Osteocyte (in vitro differentiated cells): ENCODE measurements at regions not wholly inside any gene's neighbourhood (a gene's known extent, or its start where the extent isn't known, plus 50 kb on each side); places are given as distances from the start of the nearest gene placed in this dataset.

Source experiments
- DNase-seq: peaks from one replicate; pipeline ENCODE4 v3.0.0; 2021; ENCODE audit warnings: mixed read lengths; ENCODE audit not compliant: unreplicated experiment; ENCODE audit errors: extremely low spot score
- H3K27ac Mint-ChIP-seq: one replicate; pipeline ENCODE4 v1.8.0; 2021; ENCODE audit warnings: mild to moderate bottlenecking, mixed read lengths; ENCODE audit not compliant: unreplicated experiment
- H3K27me3 Mint-ChIP-seq: one replicate; pipeline ENCODE4 v1.8.0; 2021; ENCODE audit warnings: mixed read lengths; ENCODE audit not compliant: unreplicated experiment
- H3K36me3 Mint-ChIP-seq: one replicate; pipeline ENCODE4 v1.8.0; 2021; ENCODE audit warnings: mixed read lengths; ENCODE audit not compliant: unreplicated experiment
- H3K4me1 Mint-ChIP-seq: one replicate; pipeline ENCODE4 v1.8.0; 2021; ENCODE audit warnings: mixed read lengths; ENCODE audit not compliant: unreplicated experiment
- H3K4me3 Mint-ChIP-seq: one replicate; pipeline ENCODE4 v1.8.0; 2021; ENCODE audit warnings: mild to moderate bottlenecking, moderate library complexity, mixed read lengths; ENCODE audit not compliant: unreplicated experiment
- H3K9me3 Mint-ChIP-seq: one replicate; pipeline ENCODE4 v1.8.0; 2021; ENCODE audit warnings: mixed read lengths; ENCODE audit not compliant: unreplicated experiment
- CTCF ChIP-seq: fragments of 200-600 bp; sonication (generic); IDR thresholded peaks from 2 replicates; pipeline ENCODE4 v1.5.0; 2021; ENCODE audit warnings: antibody characterized with exemption, mild to moderate bottlenecking, moderate library complexity

DNA sequence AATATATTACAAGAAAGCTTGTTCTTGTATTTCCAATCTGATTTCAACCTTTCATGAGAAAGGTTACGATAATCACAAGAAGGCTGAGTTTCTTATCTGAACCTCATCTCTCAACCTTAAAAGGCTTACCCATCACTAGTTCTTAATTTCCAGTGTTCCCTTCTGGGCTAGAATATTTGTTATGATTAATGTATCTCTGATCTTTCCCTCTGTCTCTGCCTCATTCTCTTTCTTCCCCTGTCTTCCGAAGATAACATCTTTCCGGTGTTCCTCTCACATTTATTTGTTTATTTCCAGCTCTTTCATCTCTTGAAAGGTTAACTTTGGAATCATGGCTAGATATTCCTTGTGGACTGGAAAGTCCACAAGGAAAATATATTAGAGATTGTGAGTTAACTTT, 255.9 kb downstream of the SLC6A15 start:
- DNase-seq = no peak
- Mint-ChIP-seq H3K4me1 (no peaks in the 10 kb centered on the region), H3K27ac (no peak overlapping the region)

DNA sequence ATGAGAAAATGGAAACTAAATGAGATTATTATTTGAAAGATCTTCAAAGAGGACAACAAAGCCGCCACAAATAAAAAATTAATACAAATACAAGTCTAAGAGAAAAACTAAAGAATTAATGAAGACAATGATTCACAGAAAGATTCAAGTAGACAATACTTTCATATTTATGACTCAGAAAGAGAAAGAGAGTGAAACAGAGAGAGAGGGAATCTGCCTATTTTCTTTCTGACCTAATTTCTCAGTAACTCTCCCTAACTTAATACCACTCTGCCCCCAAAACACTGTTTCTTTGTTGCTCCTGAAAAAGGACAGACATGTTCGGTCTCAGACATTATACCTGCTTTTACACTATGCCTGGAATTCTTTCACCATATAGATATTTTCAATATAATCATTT, 259.1 kb downstream of the SLC6A15 start:
- no peaks in the 10 kb centered on the region for H3K4me1 Mint-ChIP-seq
- DNase-seq = no peak
- H3K4me3 Mint-ChIP-seq = no peak overlapping the region
- H3K9me3 Mint-ChIP-seq = no peaks in the 10 kb centered on the region
- peaks cover 3% of the 10 kb centered on the region for H3K27me3 Mint-ChIP-seq
- no peak for TF ChIP-seq CTCF
- no peak overlapping the region for H3K27ac Mint-ChIP-seq
- no peaks in the 10 kb centered on the region for H3K36me3 Mint-ChIP-seq

More for the DNA sequence above, 255.9 kb downstream of the SLC6A15 start:
- H3K27me3 Mint-ChIP-seq = peaks cover 3% of the 10 kb centered on the region
- no peaks in the 10 kb centered on the region for H3K36me3 Mint-ChIP-seq
- H3K9me3 Mint-ChIP-seq = no peaks in the 10 kb centered on the region
- no peak overlapping the region for H3K4me3 Mint-ChIP-seq
- TF ChIP-seq CTCF = no peak

DNA sequence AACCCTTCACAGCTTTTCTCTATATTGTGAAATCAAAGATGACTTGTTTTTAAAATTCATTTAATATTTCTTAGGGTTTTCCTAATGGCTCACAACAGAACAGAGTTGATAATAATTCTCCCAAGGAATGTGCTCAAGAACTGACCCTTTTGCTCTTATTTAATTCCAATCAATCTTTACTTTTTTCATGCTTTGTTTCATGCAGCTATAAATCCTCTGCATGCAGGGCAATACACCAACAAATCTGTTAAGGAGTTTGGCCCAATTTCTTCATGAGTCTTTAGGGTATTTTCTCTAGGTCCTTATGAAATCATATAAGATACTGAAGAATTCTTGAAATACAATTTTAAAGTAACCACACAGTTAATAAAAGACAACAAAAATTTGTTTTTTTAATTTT, 264.2 kb downstream of the SLC6A15 start:
- DNase-seq = no peak

GRCh38 chr12:84644908-84645307, 267.7 kb downstream of the SLC6A15 start:
- no peaks in the 10 kb centered on the region for H3K4me1 Mint-ChIP-seq
- TF ChIP-seq CTCF = no peak
- no peak for DNase-seq
- no peak overlapping the region for H3K4me3 Mint-ChIP-seq
- H3K36me3 Mint-ChIP-seq = no peaks in the 10 kb centered on the region
- no peaks in the 10 kb centered on the region for H3K27me3 Mint-ChIP-seq
- no peak overlapping the region for H3K27ac Mint-ChIP-seq
- no peaks in the 10 kb centered on the region for H3K9me3 Mint-ChIP-seq

More for the DNA sequence above, 264.2 kb downstream of the SLC6A15 start:
- Mint-ChIP-seq H3K9me3 (no peaks in the 10 kb centered on the region), H3K4me3 (no peak overlapping the region), H3K27me3 (peaks cover 3% of the 10 kb centered on the region), H3K27ac (no peak overlapping the region), H3K4me1 (no peaks in the 10 kb centered on the region), H3K36me3 (no peaks in the 10 kb centered on the region)
- no peak for TF ChIP-seq CTCF

DNA sequence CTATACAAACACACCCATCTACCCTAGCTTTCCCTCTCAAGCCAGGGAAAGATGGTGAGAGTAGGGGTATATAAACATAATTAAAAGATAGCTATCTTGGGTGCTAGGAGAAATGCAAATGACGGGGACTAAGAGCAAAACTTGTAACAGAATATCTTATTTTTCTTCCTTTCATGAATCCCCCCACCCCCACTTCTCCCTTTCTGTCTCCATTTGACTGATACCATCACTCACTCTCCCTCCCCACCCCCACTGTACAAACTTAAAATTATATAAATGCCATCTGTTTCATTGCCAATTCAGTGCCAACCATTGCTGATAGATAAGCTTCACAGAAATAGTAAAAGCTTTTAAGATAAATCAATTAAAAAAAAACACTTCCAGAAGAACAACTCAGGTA, 268.6 kb downstream of the SLC6A15 start:
- no peak overlapping the region for H3K4me3 Mint-ChIP-seq
- H3K4me1 Mint-ChIP-seq = peaks cover under 1% of the 10 kb centered on the region
- H3K36me3 Mint-ChIP-seq = no peaks in the 10 kb centered on the region
- no peak for DNase-seq
- H3K9me3 Mint-ChIP-seq = no peaks in the 10 kb centered on the region
- no peaks in the 10 kb centered on the region for H3K27me3 Mint-ChIP-seq
- TF ChIP-seq CTCF = no peak
- H3K27ac Mint-ChIP-seq = no peak overlapping the region
